Immature natural killer cell (primary cell): ENCODE measurements at regions not wholly inside any gene's neighbourhood (a gene's known extent, or its start where the extent isn't known, plus 50 kb on each side); places are given as distances from the start of the nearest gene placed in this dataset.
"Not testable (repeated sequence)": the region's sequence is repeated elsewhere in the genome, so short reads cannot be mapped to it uniquely, and the experiment has no call there.

Experiments used
- DNase-seq, 3 donors: peaks; one replicate each; pipeline ENCODE4 v3.0.0; 2022; ENCODE audit warnings: mixed read lengths in 1 of 3
- H3K27ac Mint-ChIP-seq, 6 donors: one replicate each; pipeline ENCODE4 v1.8.0; 2020; ENCODE audit warnings: mixed read lengths in 6 of 6, mild to moderate bottlenecking in 5 of 6, inconsistent platforms in 4 of 6, moderate library complexity in 3 of 6
- H3K27me3 Mint-ChIP-seq, 3 donors: one replicate each; pipeline ENCODE4 v1.8.0; 2020 to 2021; ENCODE audit warnings: low read depth in 3 of 3, mild to moderate bottlenecking in 3 of 3, mixed read lengths in 3 of 3, moderate library complexity in 3 of 3, inconsistent platforms in 1 of 3
- H3K36me3 Mint-ChIP-seq, 3 donors: one replicate each; pipeline ENCODE4 v1.8.0; 2020; ENCODE audit warnings: mixed read lengths in 3 of 3, inconsistent platforms in 2 of 3, mild to moderate bottlenecking in 2 of 3
- H3K4me1 Mint-ChIP-seq, 2 donors: one replicate each; pipeline ENCODE4 v1.8.0; 2020; ENCODE audit warnings: inconsistent platforms in 2 of 2, mild to moderate bottlenecking in 2 of 2, mixed read lengths in 2 of 2, moderate library complexity in 1 of 2
- H3K4me3 Mint-ChIP-seq, 5 donors: one replicate each; pipeline ENCODE4 v1.8.0; 2020; ENCODE audit warnings: mild to moderate bottlenecking in 5 of 5, mixed read lengths in 5 of 5, inconsistent platforms in 3 of 5, moderate library complexity in 3 of 5
- H3K9me3 Mint-ChIP-seq, 6 donors: one replicate each; pipeline ENCODE4 v1.8.0; 2020; ENCODE audit warnings: mild to moderate bottlenecking in 6 of 6, mixed read lengths in 6 of 6, inconsistent platforms in 4 of 6, moderate library complexity in 3 of 6

DNA sequence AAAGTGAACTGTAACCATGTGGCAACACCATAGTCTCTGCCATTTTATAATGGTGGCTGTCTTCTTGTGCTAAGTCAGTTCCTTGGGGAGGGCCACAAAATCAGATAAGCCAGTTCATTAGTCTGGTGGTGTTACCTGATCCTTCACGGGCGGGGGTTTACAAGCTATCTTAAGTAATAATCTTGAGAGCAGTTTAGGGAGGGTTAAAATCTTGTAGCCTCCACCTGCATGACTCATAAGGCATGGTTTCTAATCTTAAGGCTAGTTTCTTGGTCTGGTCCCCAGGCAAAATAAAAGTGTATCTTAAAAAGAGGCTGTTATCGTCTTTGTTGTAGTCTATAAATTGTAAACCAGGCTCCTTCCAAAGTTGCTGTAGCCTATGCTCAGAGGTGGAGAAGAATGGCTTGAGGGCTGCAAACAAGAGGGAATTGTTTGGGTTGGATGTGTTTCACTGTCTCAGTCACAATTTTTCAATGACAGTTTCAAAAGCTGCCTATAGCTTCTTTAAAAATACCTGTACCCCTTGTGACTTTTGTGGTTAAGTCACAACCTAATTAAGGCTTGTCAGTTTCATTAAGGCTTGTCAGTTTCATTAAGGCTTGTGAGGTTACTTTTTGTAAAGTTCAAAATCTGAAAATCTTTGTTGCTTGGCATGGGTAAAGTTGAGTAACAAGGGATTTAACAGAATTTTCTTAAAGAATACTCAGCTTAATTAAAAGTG, 135.7 kb downstream of the RPS4Y2 start:
- Mint-ChIP-seq H3K27ac (no peak overlapping the region), H3K4me3 (no peak overlapping the region), H3K4me1 (no peaks in the 10 kb centered on the region), H3K27me3 (peaks cover 0 to under 1% (median 0%) of the 10 kb centered on the region in 3 donors), H3K9me3 (no peaks in the 10 kb centered on the region), H3K36me3 (no peaks in the 10 kb centered on the region)
- DNase-seq = no peak

GRCh38 chrY:20925350-20926091, 169.6 kb downstream of the RPS4Y2 start:
- not testable (repeated sequence) for H3K4me3 Mint-ChIP-seq, H3K4me1 Mint-ChIP-seq

GRCh38 chrY:20929691-20930342, 173.9 kb downstream of the RPS4Y2 start:
- Mint-ChIP-seq H3K27ac (no peak overlapping the region), H3K4me3 (no peak overlapping the region), H3K36me3 (no peaks in the 10 kb centered on the region), H3K4me1 (no peaks in the 10 kb centered on the region), H3K9me3 (peaks cover 0 to 14% (median 0%) of the 10 kb centered on the region in 6 donors), H3K27me3 (peaks cover 0 to 1% (median 0%) of the 10 kb centered on the region in 3 donors)
- no peak for DNase-seq

More at GRCh38 chrY:20925350-20926091, 169.6 kb downstream of the RPS4Y2 start:
- not testable (repeated sequence) for H3K27me3 Mint-ChIP-seq, H3K36me3 Mint-ChIP-seq, H3K27ac Mint-ChIP-seq, H3K9me3 Mint-ChIP-seq, DNase-seq

- H3K27ac Mint-ChIP-seq, H3K36me3 Mint-ChIP-seq, DNase-seq, H3K4me1 Mint-ChIP-seq, H3K27me3 Mint-ChIP-seq, H3K4me3 Mint-ChIP-seq: not testable (repeated sequence)
- peaks cover 0 to 10% (median 0%) of the 10 kb centered on the region in 6 donors for H3K9me3 Mint-ChIP-seq
Observed at GRCh38 chrY:20936709-20937251, 180.9 kb downstream of the RPS4Y2 start.

DNA sequence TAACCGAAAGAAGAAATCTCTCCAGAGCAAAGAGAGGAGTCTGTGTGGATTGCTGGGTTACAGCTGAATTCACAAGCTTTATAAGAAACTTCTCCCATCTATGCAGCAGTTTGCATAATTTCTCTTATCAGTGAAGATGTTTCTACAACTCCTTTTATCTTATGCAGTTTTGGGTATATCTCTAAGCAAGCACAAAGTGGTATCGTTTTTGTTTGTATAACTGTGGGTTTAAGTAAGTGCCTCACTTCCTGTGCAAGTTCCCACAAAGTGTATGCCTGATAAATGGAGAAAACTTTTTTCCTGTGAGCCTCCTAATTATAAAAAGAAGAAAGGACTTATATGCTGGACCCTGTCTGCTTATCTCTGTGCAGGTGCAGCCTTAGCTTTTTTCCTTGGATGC, 205.6 kb downstream of the RPS4Y2 start:
- no peak overlapping the region for H3K27ac Mint-ChIP-seq
- H3K9me3 Mint-ChIP-seq = no peaks in the 10 kb centered on the region
- no peak for DNase-seq
- H3K36me3 Mint-ChIP-seq = no peaks in the 10 kb centered on the region
- peaks cover 0 to 2% (median 0%) of the 10 kb centered on the region in 3 donors for H3K27me3 Mint-ChIP-seq
- peak overlapping the region in 1 of 5 donors; percentile 44 for H3K4me3 Mint-ChIP-seq
- H3K4me1 Mint-ChIP-seq = no peaks in the 10 kb centered on the region

GRCh38 chrY:20967828-20968227, 211.9 kb downstream of the RPS4Y2 start:
- no peak overlapping the region for H3K27ac Mint-ChIP-seq
- DNase-seq = no peak
- H3K36me3 Mint-ChIP-seq = no peaks in the 10 kb centered on the region
- H3K9me3 Mint-ChIP-seq = no peaks in the 10 kb centered on the region
- peaks cover 0 to 3% (median 0%) of the 10 kb centered on the region in 3 donors for H3K27me3 Mint-ChIP-seq
- H3K4me1 Mint-ChIP-seq = no peaks in the 10 kb centered on the region
- H3K4me3 Mint-ChIP-seq = no peak overlapping the region

DNA sequence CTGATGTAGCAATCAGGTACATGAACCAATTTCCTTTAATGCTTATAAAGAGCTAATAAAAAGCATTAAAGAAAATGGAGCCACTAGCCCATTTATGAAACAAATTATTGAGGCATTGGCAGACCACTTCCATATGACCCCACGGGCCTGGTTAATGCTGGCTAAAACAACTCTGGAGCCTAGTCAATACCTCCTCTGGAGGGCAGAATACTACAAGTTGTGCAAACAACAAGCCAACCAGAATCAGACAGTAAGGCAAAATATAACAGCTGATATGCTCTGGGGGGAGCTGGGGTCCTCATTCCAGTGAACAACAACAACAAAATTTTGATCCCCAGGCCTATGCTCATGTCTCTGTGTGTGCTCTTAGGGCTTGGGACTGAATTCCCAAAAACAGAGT, 212.3 kb downstream of the RPS4Y2 start:
- Mint-ChIP-seq H3K4me3 (no peak overlapping the region), H3K36me3 (no peaks in the 10 kb centered on the region), H3K9me3 (no peaks in the 10 kb centered on the region), H3K4me1 (no peaks in the 10 kb centered on the region), H3K27me3 (peaks cover 0 to 3% (median 0%) of the 10 kb centered on the region in 3 donors), H3K27ac (no peak overlapping the region)
- no peak for DNase-seq

DNA sequence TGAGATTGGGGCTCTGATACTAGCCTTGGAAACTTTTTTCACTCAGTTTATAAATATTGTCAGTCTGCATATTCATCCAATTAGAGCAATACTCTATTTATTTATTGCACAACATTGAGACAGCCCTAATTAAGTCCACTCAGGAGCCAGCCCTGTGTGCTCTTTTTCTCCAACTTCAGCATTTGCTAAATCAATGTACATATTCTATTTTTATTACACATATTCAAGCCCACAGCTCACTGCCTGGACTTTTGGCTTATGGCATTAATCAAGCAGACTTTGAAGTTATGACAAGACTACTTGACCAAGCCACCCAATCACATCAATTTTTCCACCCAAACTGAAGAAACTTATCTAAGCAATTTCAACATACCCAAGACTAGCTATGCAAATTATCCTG, 215.5 kb downstream of the RPS4Y2 start:
- Mint-ChIP-seq H3K4me1 (no peaks in the 10 kb centered on the region), H3K36me3 (no peaks in the 10 kb centered on the region), H3K27ac (no peak overlapping the region), H3K4me3 (no peak overlapping the region), H3K27me3 (peaks cover 0 to 1% (median 0%) of the 10 kb centered on the region in 3 donors), H3K9me3 (no peaks in the 10 kb centered on the region)
- no peak for DNase-seq

DNA sequence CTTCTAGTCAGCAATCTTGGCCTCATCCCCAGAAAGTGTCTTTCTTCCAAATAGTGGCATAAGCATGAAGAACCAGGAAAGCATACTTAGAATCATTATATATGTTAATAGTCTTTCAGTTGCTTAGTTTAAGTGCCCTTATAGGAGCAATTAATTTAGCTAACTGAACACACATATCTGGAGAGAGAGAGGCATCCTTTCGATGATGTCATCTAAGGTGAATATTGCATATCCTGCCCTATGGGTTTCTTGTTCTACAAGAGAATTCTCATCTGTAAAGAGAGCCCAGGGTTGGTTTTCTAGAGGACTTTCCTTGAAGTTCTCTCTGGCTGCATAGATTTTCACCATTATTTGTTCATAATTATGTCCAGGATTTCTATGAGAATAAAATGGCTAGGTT, 230.1 kb downstream of the RPS4Y2 start:
- no peak for DNase-seq
- Mint-ChIP-seq H3K27ac (no peak overlapping the region), H3K9me3 (no peaks in the 10 kb centered on the region), H3K27me3 (no peaks in the 10 kb centered on the region), H3K4me3 (no peak overlapping the region), H3K4me1 (no peaks in the 10 kb centered on the region), H3K36me3 (no peaks in the 10 kb centered on the region)

- H3K36me3 Mint-ChIP-seq = no peaks in the 10 kb centered on the region
- H3K4me1 Mint-ChIP-seq = no peaks in the 10 kb centered on the region
- peak overlapping the region in 1 of 5 donors; percentile 50 for H3K4me3 Mint-ChIP-seq
- peak overlapping the region in 1 of 6 donors; percentile 68 for H3K27ac Mint-ChIP-seq
- H3K27me3 Mint-ChIP-seq = no peaks in the 10 kb centered on the region
- H3K9me3 Mint-ChIP-seq = no peaks in the 10 kb centered on the region
- DNase-seq = no peak
Observed at GRCh38 chrY:20990123-20990522, 234.2 kb downstream of the RPS4Y2 start.

- peak overlapping the region in 1 of 6 donors; percentile 68 for H3K27ac Mint-ChIP-seq
- H3K4me3 Mint-ChIP-seq = peak overlapping the region in 1 of 5 donors; percentile 50
- no peak for DNase-seq
- no peaks in the 10 kb centered on the region for H3K4me1 Mint-ChIP-seq
- H3K36me3 Mint-ChIP-seq = no peaks in the 10 kb centered on the region
- no peaks in the 10 kb centered on the region for H3K9me3 Mint-ChIP-seq
- H3K27me3 Mint-ChIP-seq = no peaks in the 10 kb centered on the region
Observed at GRCh38 chrY:20990869-20991548, 235.1 kb downstream of the RPS4Y2 start.

DNA sequence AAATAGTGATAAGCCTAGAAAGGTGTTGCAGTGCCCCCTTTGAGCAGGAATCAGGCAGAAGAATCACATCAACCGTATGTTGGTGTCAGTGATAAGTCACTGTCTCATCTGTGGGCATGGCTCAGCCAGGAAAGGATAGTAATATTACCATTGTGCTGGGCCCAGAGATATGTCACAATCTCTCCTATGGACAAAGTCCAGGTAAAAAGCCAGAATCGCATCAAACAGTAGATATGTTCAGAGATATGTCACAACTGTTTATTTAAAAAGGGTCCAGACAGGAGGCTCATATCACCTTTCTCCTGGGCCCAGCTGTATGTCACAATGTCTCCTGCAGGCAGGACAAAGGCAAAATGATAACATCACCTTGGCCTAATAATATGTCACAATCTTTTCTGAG, 241.4 kb downstream of the RPS4Y2 start:
- Mint-ChIP-seq H3K9me3 (no peaks in the 10 kb centered on the region), H3K27me3 (peaks cover 0 to 4% (median 0%) of the 10 kb centered on the region in 3 donors), H3K4me1 (no peaks in the 10 kb centered on the region), H3K36me3 (no peaks in the 10 kb centered on the region), H3K4me3 (no peak overlapping the region), H3K27ac (no peak overlapping the region)
- no peak for DNase-seq

- Mint-ChIP-seq H3K27me3 (peaks cover 0 to 4% (median 0%) of the 10 kb centered on the region in 3 donors), H3K36me3 (no peaks in the 10 kb centered on the region), H3K27ac (no peak overlapping the region), H3K4me3 (no peak overlapping the region), H3K4me1 (no peaks in the 10 kb centered on the region), H3K9me3 (no peaks in the 10 kb centered on the region)
- DNase-seq = no peak
Observed at GRCh38 chrY:20998016-20998415, 242.1 kb downstream of the RPS4Y2 start.
